Esophagus squamous epithelium (tissue), 4 donors: ENCODE measurements at regions not wholly inside any gene's neighbourhood (a gene's known extent, or its start where the extent isn't known, plus 50 kb on each side); places are given as distances from the start of the nearest gene placed in this dataset.

Source experiments
- CTCF ChIP-seq, 6 experiments: fragments of 450-650 bp in 4 of 6; fragments of 200-600 bp in 2 of 6; sonication (generic) in 2 of 6; IDR thresholded peaks; one replicate each; pipeline ENCODE4 v1.5.1; 2016 to 2019; ENCODE audit warnings: antibody characterized with exemption in 6 of 6, mild to moderate bottlenecking in 4 of 6, moderate library complexity in 4 of 6
- POLR2A ChIP-seq, 4 donors: fragments of 450-650 bp; IDR thresholded peaks; one replicate each; pipeline ENCODE4 v1.6.1; 2017; ENCODE audit warnings: antibody characterized with exemption in 4 of 4, mild to moderate bottlenecking in 4 of 4, moderate library complexity in 3 of 4

GRCh38 chr13:40317980-40318327 is 348.5 kb downstream of the FOXO1 start:
- no peak for TF ChIP-seq CTCF (IDR thresholded peaks at IDR 0.05)
- TF ChIP-seq POLR2A (IDR thresholded peaks at IDR 0.05), result no peak
